Endothelial cell of umbilical vein (primary cell): ENCODE measurements at regions not wholly inside any gene's neighbourhood (a gene's known extent, or its start where the extent isn't known, plus 50 kb on each side); places are given as distances from the start of the nearest gene placed in this dataset.

Experiments
- BruUV-seq: library from RNA; stranded (reverse); fragments of 400-500 nt; replicated peaks from 2 replicates; lab custom pipeline; 2021; lab: Mats Ljungman, UMichigan
- CTCF ChIA-PET: fragments of 300-600, 350-600 bp; sonication (Branson Sonifier 250); formaldehyde crosslinking; loops from one replicate; lab custom pipeline; 2021; ENCODE audit warnings: antibody characterized with exemption, inconsistent platforms; lab: Charles Lee
- POLR2A ChIA-PET: fragments of 300-600, 350-600 bp; sonication (Branson Sonifier 250); formaldehyde crosslinking; loops from one replicate; lab custom pipeline; 2021; ENCODE audit warnings: antibody characterized with exemption, inconsistent platforms; lab: Charles Lee
- DNase-seq: peaks from one replicate; pipeline ENCODE4 v3.0.0-alpha.2; 2011; ENCODE audit warnings: low read depth, low spot score
- FAIRE-seq: peaks from 2 replicates; lab custom pipeline; 2011; peaks lifted over from hg19 to GRCh38; lab: Jason Lieb, UNC
- H2AFZ ChIP-seq: 2 replicates; pipeline ENCODE4 v1.6.0; 2012; ENCODE audit warnings: low read depth, low read length, control low read depth, inconsistent platforms
- H3K27ac ChIP-seq: 2 replicates; pipeline ENCODE4 v1.5.1; 2011; ENCODE audit warnings: low read depth, mild to moderate bottlenecking, control low read depth, low read length, moderate library complexity; ENCODE audit not compliant: insufficient read depth
- H3K27me3 ChIP-seq, 2 experiments: 2 replicates each; pipeline versions ENCODE4 v1.6.0 to v1.6.1; 2011; ENCODE audit warnings: low read length in 2 of 2, mixed read lengths in 1 of 2; ENCODE audit not compliant: control insufficient read depth in 2 of 2, insufficient read depth in 2 of 2
- H3K36me3 ChIP-seq, 2 experiments: 2 replicates in 1 of 2; 3 replicates in 1 of 2; pipeline ENCODE4 v1.5.1; 2011; ENCODE audit warnings: low read length in 2 of 2, mild to moderate bottlenecking in 1 of 2, moderate library complexity in 1 of 2; ENCODE audit not compliant: control insufficient read depth in 2 of 2, insufficient read depth in 2 of 2; ENCODE audit errors: extremely low read depth in 1 of 2
- H3K4me1 ChIP-seq: 3 replicates; pipeline ENCODE4 v1.5.1; 2011; ENCODE audit warnings: mild to moderate bottlenecking, low read length; ENCODE audit not compliant: control insufficient read depth, insufficient read depth; ENCODE audit errors: extremely low read depth
- H3K4me2 ChIP-seq: 2 replicates; pipeline ENCODE4 v1.6.1; 2011; ENCODE audit warnings: low read length, control low read depth, mixed read lengths; ENCODE audit not compliant: insufficient read depth
- H3K4me3 ChIP-seq, 3 experiments: fragments of 200-600 bp in 1 of 3; sonication (generic), shearing (Covaris generic) in 1 of 3; replicated peaks in 1 of 3; 2 replicates each; pipeline ENCODE4 v1.5.1; 2011 to 2016; ENCODE audit warnings: control low read depth in 3 of 3, low read length in 3 of 3, mild to moderate bottlenecking in 2 of 3, inconsistent platforms in 1 of 3, low read depth in 1 of 3, moderate library complexity in 1 of 3; ENCODE audit not compliant: insufficient read depth in 1 of 3
- H3K79me2 ChIP-seq: 2 replicates; pipeline ENCODE4 v1.6.0; 2012; ENCODE audit warnings: low read length, inconsistent platforms; ENCODE audit not compliant: control insufficient read depth, insufficient read depth
- H3K9ac ChIP-seq: replicated peaks from 2 replicates; pipeline ENCODE3; 2011; ENCODE audit warnings: low read length, control low read depth; ENCODE audit not compliant: insufficient read depth; ENCODE audit errors: extremely low read depth
- H3K9me1 ChIP-seq: replicated peaks from 3 replicates; pipeline ENCODE4 v1.6.0; 2011; ENCODE audit warnings: mild to moderate bottlenecking, low read length; ENCODE audit not compliant: control insufficient read depth, insufficient read depth; ENCODE audit errors: extremely low read depth
- H3K9me3 ChIP-seq: replicated peaks from 2 replicates; pipeline ENCODE4 v1.5.1; 2012; ENCODE audit warnings: low read length, inconsistent platforms; ENCODE audit not compliant: control insufficient read depth, insufficient read depth
- H4K20me1 ChIP-seq: replicated peaks from 2 replicates; pipeline ENCODE3; 2011; ENCODE audit warnings: mild to moderate bottlenecking, low read length; ENCODE audit not compliant: control insufficient read depth, insufficient read depth; ENCODE audit errors: extremely low read depth
- EZH2 ChIP-seq: IDR thresholded peaks from 2 replicates; pipeline ENCODE4 v1.6.1; 2012; ENCODE audit warnings: borderline replicate concordance, low read depth, mild to moderate bottlenecking, moderate library complexity, low read length, inconsistent platforms; ENCODE audit not compliant: severe bottlenecking
- FOS ChIP-seq: IDR thresholded peaks from 2 replicates; pipeline ENCODE4 v1.6.1; 2011; ENCODE audit warnings: mild to moderate bottlenecking, low read length, moderate library complexity, borderline replicate concordance; ENCODE audit not compliant: insufficient read depth
- GATA2 ChIP-seq: IDR thresholded peaks from 2 replicates; pipeline ENCODE4 v1.7.0; 2011; ENCODE audit warnings: low read depth, mild to moderate bottlenecking, moderate library complexity, mixed read lengths, low read length; ENCODE audit not compliant: insufficient read length, insufficient read depth
- JUN ChIP-seq: IDR thresholded peaks from 2 replicates; pipeline ENCODE4 v1.6.1; 2011; ENCODE audit warnings: borderline replicate concordance, low read depth; ENCODE audit not compliant: insufficient read length, insufficient read depth
- MYC ChIP-seq: IDR thresholded peaks from one replicate; pipeline ENCODE4 v1.6.1; 2011; ENCODE audit warnings: mild to moderate bottlenecking, low read depth, low read length
- POLR2A ChIP-seq: IDR thresholded peaks from 2 replicates; pipeline ENCODE4 v1.6.1; 2012; ENCODE audit warnings: low read depth, mild to moderate bottlenecking, control low read depth, low read length
- POLR2AphosphoS5 ChIP-seq: IDR thresholded peaks from 2 replicates; pipeline ENCODE4 v1.6.1; 2012; ENCODE audit warnings: low read depth, mild to moderate bottlenecking, control low read depth, low read length, moderate library complexity; ENCODE audit not compliant: insufficient read depth
- dilution Hi-C: fragments of 300-500 bp; cut with MboI; formaldehyde crosslinking; loops from one replicate; pipeline ENCODE4 v1.15.0; 2019; ENCODE audit warnings: low sequenced_read_pairs; ENCODE audit not compliant: extremely low pct_ligation_motif_present
- intact Hi-C: fragments of 100-400 bp; cut with micrococcal nuclease; formaldehyde crosslinking; loops from one replicate; pipeline ENCODE4 v1.10.0; 2022
- TF ChIP-seq, protein P1 (sequence below): IDR thresholded peaks from 2 replicates; pipeline ENCODE4 v1.6.1; 2011; ENCODE audit not compliant: insufficient read depth, insufficient read length

DNA sequence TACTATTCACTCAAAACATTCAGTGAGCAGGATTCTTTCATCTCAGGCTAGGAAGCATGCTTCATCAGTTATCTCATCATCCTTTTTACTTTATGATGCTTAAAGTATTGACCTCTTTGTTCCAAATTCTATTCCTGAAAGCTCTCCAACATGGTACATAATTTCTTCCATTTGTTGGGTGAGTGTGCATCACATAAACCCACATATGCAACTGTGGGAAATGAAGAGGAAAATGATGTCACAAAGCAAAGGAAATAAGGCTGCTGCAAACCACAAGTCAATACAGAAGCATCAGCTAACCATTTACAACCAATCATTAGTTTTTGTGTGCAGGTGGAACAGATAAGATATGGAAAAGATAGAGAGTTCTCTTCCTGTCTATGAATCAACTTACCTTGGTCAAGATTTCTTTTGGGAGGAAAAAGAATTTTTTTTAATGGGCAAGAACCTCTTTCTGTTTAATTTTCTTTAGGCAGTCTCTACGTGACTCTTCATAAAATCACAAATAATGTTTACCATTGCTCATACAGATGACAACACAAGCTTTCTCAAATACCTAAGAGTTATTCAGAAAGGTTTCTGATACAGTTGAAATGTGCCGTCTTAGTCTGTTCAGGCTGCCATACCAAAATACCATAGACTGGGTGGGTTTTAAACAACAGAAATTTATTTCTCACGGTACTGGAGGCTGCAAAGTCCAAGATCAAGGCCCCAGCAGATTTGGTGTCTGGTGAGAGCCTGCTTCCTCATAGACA, 259.9 kb downstream of the ADGRG6 start:
- Histone ChIP-seq H4K20me1 (no peaks in the 10 kb centered on the region), H3K27ac (no peak overlapping the region), H3K4me3 (no peak overlapping the region), H3K4me1 (no peaks in the 10 kb centered on the region), H3K4me2 (no peak overlapping the region), H3K36me3 (no peaks in the 10 kb centered on the region), H3K9me1 (no peaks in the 10 kb centered on the region), H2AFZ (no peak overlapping the region), H3K27me3 (peaks cover 2 to 4% of the 10 kb centered on the region in 2 experiments), H3K79me2 (no peaks in the 10 kb centered on the region), H3K9me3 (no peaks in the 10 kb centered on the region), H3K9ac (no peak overlapping the region)
- dilution Hi-C loops (no loop called here), intact Hi-C loops (loop anchor here (10.0 kb wide), 1 partner anchor 773 kb away; no protein-coding TSS in a partner anchor)
- DNase-seq (no peak), FAIRE-seq (no peak)
- ChIA-PET CTCF (no interaction called here), POLR2A (no interaction called here)
- no TSS peak for BruUV-seq
- no peak for TF ChIP-seq POLR2A

DNA sequence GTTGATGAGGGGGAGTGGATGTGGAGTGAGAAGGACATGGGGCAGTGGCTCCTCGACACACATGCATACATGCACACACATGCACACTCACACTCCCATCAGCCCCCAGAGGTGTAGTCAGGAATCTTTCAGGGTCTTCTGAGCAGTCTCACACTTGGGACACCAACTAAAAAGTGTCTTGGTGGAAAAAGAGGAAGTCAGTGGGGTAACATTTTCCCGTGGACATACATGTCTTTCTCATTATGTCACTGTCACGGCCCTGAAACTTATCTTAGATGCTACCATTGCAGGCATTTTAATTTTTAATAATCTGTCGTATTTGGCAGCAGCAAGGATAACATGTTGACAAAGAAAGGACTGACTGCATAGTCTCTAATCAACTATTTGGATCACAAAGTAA, 261.1 kb downstream of the ADGRG6 start:
- dilution Hi-C loops, result no loop called here
- Histone ChIP-seq H3K36me3 (no peaks in the 10 kb centered on the region), H4K20me1 (no peaks in the 10 kb centered on the region), H3K27me3 (peaks cover 2 to 4% of the 10 kb centered on the region in 2 experiments), H3K4me3 (no peak overlapping the region), H3K4me2 (no peak overlapping the region), H3K27ac (no peak overlapping the region), H3K4me1 (no peaks in the 10 kb centered on the region), H3K9me1 (no peaks in the 10 kb centered on the region), H3K9ac (no peak overlapping the region), H3K79me2 (no peaks in the 10 kb centered on the region), H3K9me3 (no peaks in the 10 kb centered on the region), H2AFZ (no peak overlapping the region)
- intact Hi-C loops, result loop anchor here (10.0 kb wide), 1 partner anchor 772 kb away; no protein-coding TSS in a partner anchor
- TF ChIP-seq JUN (no peak), FOS (no peak), GATA2 (no peak), POLR2AphosphoS5 (no peak), POLR2A (no peak), MYC (no peak), EZH2 (no peak)
- TF ChIP-seq, protein P1, sequence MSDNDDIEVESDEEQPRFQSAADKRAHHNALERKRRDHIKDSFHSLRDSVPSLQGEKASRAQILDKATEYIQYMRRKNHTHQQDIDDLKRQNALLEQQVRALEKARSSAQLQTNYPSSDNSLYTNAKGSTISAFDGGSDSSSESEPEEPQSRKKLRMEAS, result no peak
- FAIRE-seq (no peak), DNase-seq (no peak)
- POLR2A ChIA-PET, result no interaction called here
- no TSS peak for BruUV-seq
- CTCF ChIA-PET, result no interaction called here
